Transverse colon (tissue), 4 donors: ENCODE measurements at regions not wholly inside any gene's neighbourhood (a gene's known extent, or its start where the extent isn't known, plus 50 kb on each side); places are given as distances from the start of the nearest gene placed in this dataset.

Experiments used
- DNase-seq: peaks from one replicate; pipeline ENCODE4 v3.0.0-alpha.2; 2019
- H3K27ac ChIP-seq, 4 donors: fragments of 200-600 bp; sonication (generic); 2 replicates each; pipeline ENCODE4 v1.5.1; 2016 to 2018; ENCODE audit warnings: inconsistent platforms in 4 of 4
- H3K27me3 ChIP-seq: fragments of 200-600 bp; sonication (generic); 2 replicates; pipeline ENCODE4 v1.5.1; 2017; ENCODE audit warnings: inconsistent platforms
- H3K36me3 ChIP-seq, 4 donors: fragments of 200-600 bp; sonication (generic); 2 replicates each; pipeline ENCODE4 v1.5.1; 2017 to 2019; ENCODE audit warnings: inconsistent platforms in 4 of 4
- H3K4me1 ChIP-seq, 4 donors: fragments of 200-600 bp; sonication (generic); 2 replicates each; pipeline ENCODE4 v1.5.1; 2017 to 2020; ENCODE audit warnings: inconsistent platforms in 4 of 4
- H3K4me3 ChIP-seq, 4 donors: fragments of 200-600 bp; sonication (generic); 1 replicate in 1 of 4; 2 replicates in 3 of 4; pipeline versions ENCODE4 v1.5.1 to v1.6.1; 2017 to 2019; ENCODE audit warnings: inconsistent platforms in 4 of 4
- H3K9me3 ChIP-seq, 2 donors: fragments of 200-600 bp; sonication (generic); 2 replicates each; pipeline ENCODE4 v1.5.1; 2017 to 2019; ENCODE audit warnings: inconsistent platforms in 2 of 2
- CTCF ChIP-seq, 5 experiments: fragments of 200-600 bp in 3 of 5; fragments of 450-650 bp in 2 of 5; sonication (generic) in 3 of 5; IDR thresholded peaks; 1 replicate in 2 of 5; 2 replicates in 3 of 5; pipeline ENCODE4 v1.5.1; 2016 to 2017; ENCODE audit warnings: antibody characterized with exemption in 5 of 5, inconsistent platforms in 3 of 5, mild to moderate bottlenecking in 2 of 5, moderate library complexity in 1 of 5
- EP300 ChIP-seq: sonication (generic); formaldehyde crosslinking; IDR thresholded peaks from one replicate; pipeline ENCODE4 v1.6.1; 2017; ENCODE audit warnings: antibody characterized with exemption, low read depth
- POLR2A ChIP-seq: fragments of 450-650 bp; IDR thresholded peaks from one replicate; pipeline ENCODE4 v1.6.1; 2016; ENCODE audit warnings: antibody characterized with exemption, mild to moderate bottlenecking, moderate library complexity
- POLR2AphosphoS5 ChIP-seq, 3 donors: sonication (generic); formaldehyde crosslinking; IDR thresholded peaks; one replicate each; pipeline ENCODE4 v1.6.1; 2016; ENCODE audit warnings: antibody characterized with exemption in 3 of 3
- whole genome bisulfite sequencing, 2 donors: methylation state at CpG; one replicate each; pipeline ENCODE4 v1.1.5; 2018; ENCODE audit warnings: low coverage in 1 of 2; 5-methylcytosine and 5-hydroxymethylcytosine counted together
- in situ Hi-C, 4 donors: fragments of 200-750 bp; cut with MboI; loops; one replicate each; pipeline versions ENCODE4 v1.15.0 to v1.15.1; 2017; ENCODE audit warnings: low sequenced_read_pairs in 3 of 4, low pct_ligation_motif_present in 1 of 4, low pct_unique_long_range_greater_than_20kb in 1 of 4
- intact Hi-C: fragments of 100-400 bp; cut with DNase I; formaldehyde crosslinking; loops from one replicate; pipeline ENCODE4 v1.15.1; 2023; ENCODE audit warnings: low total_unique reads

- no peaks in the 10 kb centered on the region for H3K27me3 ChIP-seq
- in situ Hi-C loops (no loop called here), intact Hi-C loops (no loop called here)
- DNase-seq: no peak
- WGBS, 2 donors: 39% methylated on average over 2 of the region's 2 CpGs; no CpG with 5 or more reads in 1 of the 2 donors
- H3K4me3 ChIP-seq: no peak overlapping the region
- no peak overlapping the region for H3K27ac ChIP-seq
- H3K4me1 ChIP-seq: no peaks in the 10 kb centered on the region
- no peaks in the 10 kb centered on the region for H3K36me3 ChIP-seq
- H3K9me3 ChIP-seq: no peaks in the 10 kb centered on the region
- no peak for TF ChIP-seq POLR2A
- TF ChIP-seq EP300: no peak
- no peak for TF ChIP-seq CTCF (IDR thresholded peaks at IDR 0.05)
- TF ChIP-seq POLR2AphosphoS5 (IDR thresholded peaks at IDR 0.05): no peak
These were observed 454.1 kb upstream of the KHDRBS2 start for GRCh38 chr6:62740171-62740570.

GRCh38 chr6:62737792-62738191 is 451.8 kb upstream of the KHDRBS2 start:
- Histone ChIP-seq H3K27me3 (no peaks in the 10 kb centered on the region), H3K9me3 (no peaks in the 10 kb centered on the region), H3K4me3 (no peak overlapping the region), H3K4me1 (no peaks in the 10 kb centered on the region), H3K27ac (no peak overlapping the region), H3K36me3 (no peaks in the 10 kb centered on the region)
- TF ChIP-seq POLR2AphosphoS5 (IDR thresholded peaks at IDR 0.05): no peak
- no peak for TF ChIP-seq CTCF (IDR thresholded peaks at IDR 0.05)
- no peak for TF ChIP-seq POLR2A
- TF ChIP-seq EP300: no peak
- in situ Hi-C loops (no loop called here), intact Hi-C loops (no loop called here)
- 63 to 67% methylated on average over 2 of the region's 2 CpGs for WGBS, 2 donors
- DNase-seq: no peak

- in situ Hi-C loops (no loop called here), intact Hi-C loops (no loop called here)
- TF ChIP-seq EP300 (no peak), CTCF (IDR thresholded peaks at IDR 0.05) (no peak), POLR2AphosphoS5 (IDR thresholded peaks at IDR 0.05) (no peak), POLR2A (no peak)
- Histone ChIP-seq H3K9me3 (peaks cover 6 to 8% of the 10 kb centered on the region in 2 donors), H3K36me3 (no peaks in the 10 kb centered on the region), H3K27me3 (no peaks in the 10 kb centered on the region), H3K27ac (no peak overlapping the region), H3K4me3 (no peak overlapping the region), H3K4me1 (no peaks in the 10 kb centered on the region)
- WGBS, 2 donors: 41 to 46% methylated on average over 2 of the region's 2 CpGs
- no peak for DNase-seq
These were observed 435.4 kb upstream of the KHDRBS2 start for GRCh38 chr6:62721408-62721807.

GRCh38 chr6:62716719-62717118 is 430.7 kb upstream of the KHDRBS2 start:
- Histone ChIP-seq H3K27me3 (no peaks in the 10 kb centered on the region), H3K36me3 (no peaks in the 10 kb centered on the region), H3K4me3 (no peak overlapping the region), H3K9me3 (no peaks in the 10 kb centered on the region), H3K27ac (no peak overlapping the region), H3K4me1 (no peaks in the 10 kb centered on the region)
- WGBS, 2 donors: 53 to 76% methylated on average over 3 of the region's 3 CpGs
- intact Hi-C loops (no loop called here), in situ Hi-C loops (no loop called here)
- TF ChIP-seq POLR2AphosphoS5 (IDR thresholded peaks at IDR 0.05): no peak
- TF ChIP-seq POLR2A: no peak
- TF ChIP-seq EP300: no peak
- no peak for TF ChIP-seq CTCF (IDR thresholded peaks at IDR 0.05)
- DNase-seq: no peak
